Type B pancreatic cell (in vitro differentiated cells): ENCODE measurements at regions not wholly inside any gene's neighbourhood (a gene's known extent, or its start where the extent isn't known, plus 50 kb on each side); places are given as distances from the start of the nearest gene placed in this dataset.

Source experiments
- DNase-seq: peaks from one replicate; pipeline ENCODE4 v3.0.0; 2021; ENCODE audit warnings: mixed read lengths; ENCODE audit not compliant: unreplicated experiment; ENCODE audit errors: extremely low spot score
- H3K27ac Mint-ChIP-seq: 2 replicates; pipeline ENCODE4 v1.8.0; 2021; ENCODE audit warnings: mild to moderate bottlenecking, mixed read lengths
- H3K27me3 Mint-ChIP-seq: 2 replicates; pipeline ENCODE4 v1.8.0; 2021; ENCODE audit warnings: mixed read lengths
- H3K36me3 Mint-ChIP-seq: 2 replicates; pipeline ENCODE4 v1.8.0; 2021; ENCODE audit warnings: mixed read lengths
- H3K4me1 Mint-ChIP-seq: one replicate; pipeline ENCODE4 v1.8.0; 2021; ENCODE audit warnings: mixed read lengths; ENCODE audit not compliant: unreplicated experiment
- H3K4me3 Mint-ChIP-seq: 2 replicates; pipeline ENCODE4 v1.8.0; 2021; ENCODE audit warnings: mild to moderate bottlenecking, mixed read lengths
- H3K9me3 Mint-ChIP-seq: 2 replicates; pipeline ENCODE4 v1.8.0; 2021; ENCODE audit warnings: mixed read lengths
- CTCF ChIP-seq: fragments of 200-600 bp; sonication (generic); conservative IDR thresholded peaks from 2 replicates; pipeline ENCODE4 v1.5.0; 2021; ENCODE audit warnings: antibody characterized with exemption, mild to moderate bottlenecking

DNA sequence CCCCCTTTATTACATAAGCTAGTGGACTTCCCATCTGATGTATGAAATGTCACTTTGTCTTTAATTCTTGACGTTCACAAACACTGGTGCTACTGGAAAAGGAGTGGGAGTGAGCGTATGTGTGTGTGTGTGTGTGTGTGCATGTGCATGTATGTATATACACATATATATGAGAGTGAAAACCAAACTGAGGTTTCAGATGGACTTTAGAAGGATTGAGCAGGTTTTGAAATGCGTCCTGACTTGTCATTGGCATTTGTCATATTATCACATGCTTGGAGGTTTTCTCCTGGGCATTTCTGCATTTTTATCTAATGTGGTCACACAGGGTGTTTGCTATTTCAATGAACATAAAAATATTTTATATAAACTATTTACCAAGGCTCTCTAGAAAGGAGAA lies 1085.9 kb downstream of the BCL11B start:
- Mint-ChIP-seq H3K27me3 (no peaks in the 10 kb centered on the region), H3K4me1 (peaks cover 5% of the 10 kb centered on the region), H3K9me3 (no peaks in the 10 kb centered on the region), H3K4me3 (no peak overlapping the region), H3K27ac (no peak overlapping the region), H3K36me3 (no peaks in the 10 kb centered on the region)
- TF ChIP-seq CTCF = no peak
- no peak for DNase-seq

GRCh38 chr14:98187281-98187680 lies 1084.7 kb downstream of the BCL11B start:
- Mint-ChIP-seq H3K4me3 (no peak overlapping the region), H3K27ac (no peak overlapping the region), H3K9me3 (no peaks in the 10 kb centered on the region), H3K4me1 (peaks cover 5% of the 10 kb centered on the region), H3K36me3 (no peaks in the 10 kb centered on the region), H3K27me3 (no peaks in the 10 kb centered on the region)
- DNase-seq = no peak
- no peak for TF ChIP-seq CTCF

DNA sequence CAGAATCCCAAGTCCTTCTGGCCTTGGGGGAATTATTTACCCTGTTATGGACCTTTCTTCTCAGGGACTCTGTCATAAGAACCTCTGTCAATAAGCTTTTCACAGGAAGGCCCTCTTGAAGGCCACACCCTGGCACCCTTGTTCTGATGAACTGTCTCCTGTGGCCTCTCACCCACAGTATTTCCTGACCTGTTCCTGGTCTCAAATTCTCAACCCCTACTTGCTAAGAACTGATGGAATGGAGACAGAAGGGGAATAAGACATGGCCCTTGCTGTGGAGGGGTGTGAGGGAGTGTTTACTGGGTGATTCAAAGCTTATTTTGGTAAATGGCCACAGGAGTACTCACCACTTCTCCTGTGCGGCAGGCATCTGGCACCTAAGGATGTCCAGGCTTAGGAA lies 1082.9 kb downstream of the BCL11B start:
- no peak overlapping the region for H3K4me3 Mint-ChIP-seq
- TF ChIP-seq CTCF = no peak
- no peaks in the 10 kb centered on the region for H3K36me3 Mint-ChIP-seq
- no peaks in the 10 kb centered on the region for H3K9me3 Mint-ChIP-seq
- no peak overlapping the region for H3K27ac Mint-ChIP-seq
- H3K27me3 Mint-ChIP-seq = no peaks in the 10 kb centered on the region
- H3K4me1 Mint-ChIP-seq = peaks cover 5% of the 10 kb centered on the region
- DNase-seq = no peak

- Mint-ChIP-seq H3K27ac (no peak overlapping the region), H3K4me3 (no peak overlapping the region), H3K27me3 (no peaks in the 10 kb centered on the region), H3K36me3 (no peaks in the 10 kb centered on the region), H3K9me3 (no peaks in the 10 kb centered on the region), H3K4me1 (peaks cover 5% of the 10 kb centered on the region)
- no peak for DNase-seq
- no peak for TF ChIP-seq CTCF
Measured at GRCh38 chr14:98189511-98189910, 1082.5 kb downstream of the BCL11B start.

DNA sequence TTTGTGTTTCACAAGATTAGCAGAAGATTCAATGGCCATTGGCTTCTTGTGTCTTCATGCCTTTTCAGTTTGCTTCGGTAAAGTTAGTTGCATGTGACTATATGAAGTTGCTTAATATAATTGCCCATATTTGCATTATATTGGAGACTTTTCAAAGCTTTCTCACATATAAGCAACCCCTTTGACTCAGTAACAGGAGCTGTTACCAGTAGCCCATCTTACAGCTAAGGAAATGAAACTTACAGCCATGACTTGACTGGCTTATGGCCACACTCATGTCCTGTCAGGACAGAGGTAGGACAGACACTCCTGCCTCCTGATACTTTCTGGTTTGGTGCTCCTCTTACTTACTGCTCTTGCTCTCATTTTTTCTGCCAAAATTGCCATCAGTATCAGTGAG lies 1082.1 kb downstream of the BCL11B start:
- no peaks in the 10 kb centered on the region for H3K27me3 Mint-ChIP-seq
- TF ChIP-seq CTCF = no peak
- no peaks in the 10 kb centered on the region for H3K9me3 Mint-ChIP-seq
- H3K4me1 Mint-ChIP-seq = peaks cover 3% of the 10 kb centered on the region
- DNase-seq = no peak
- H3K27ac Mint-ChIP-seq = no peak overlapping the region
- no peak overlapping the region for H3K4me3 Mint-ChIP-seq
- H3K36me3 Mint-ChIP-seq = no peaks in the 10 kb centered on the region

- H3K27me3 Mint-ChIP-seq = peaks cover 11% of the 10 kb centered on the region
- H3K36me3 Mint-ChIP-seq = no peaks in the 10 kb centered on the region
- no peak for TF ChIP-seq CTCF
- no peak for DNase-seq
- no peak overlapping the region for H3K4me3 Mint-ChIP-seq
- peaks cover 4% of the 10 kb centered on the region for H3K4me1 Mint-ChIP-seq
- no peaks in the 10 kb centered on the region for H3K9me3 Mint-ChIP-seq
- H3K27ac Mint-ChIP-seq = no peak overlapping the region
Measured at GRCh38 chr14:98192946-98193345, 1079.1 kb downstream of the BCL11B start.
